HG03103 (cell line): ENCODE measurements at regions not wholly inside any gene's neighbourhood (a gene's known extent, or its start where the extent isn't known, plus 50 kb on each side); places are given as distances from the start of the nearest gene placed in this dataset.

Source experiments
- ATAC-seq: cut with Tn5 transposase; IDR thresholded peaks from one replicate; pipeline ENCODE4 v1.9.1; 2021; ENCODE audit warnings: low read depth; ENCODE audit not compliant: unreplicated experiment

GRCh38 chr10:4033341-4033896 lies 248.4 kb upstream of the KLF6 start:
- peak; percentile 79 for ATAC-seq

GRCh38 chr10:4029866-4030265 lies 244.9 kb upstream of the KLF6 start:
- no peak for ATAC-seq

- no peak for ATAC-seq
Measured at GRCh38 chr10:4028854-4029583, 244.0 kb upstream of the KLF6 start.

GRCh38 chr10:4028027-4028471 lies 243.0 kb upstream of the KLF6 start:
- no peak for ATAC-seq

- no peak for ATAC-seq
Measured at GRCh38 chr10:4025339-4025738, 240.3 kb upstream of the KLF6 start.

- no peak for ATAC-seq
Measured at GRCh38 chr10:4024516-4025245, 239.7 kb upstream of the KLF6 start.

GRCh38 chr10:4024027-4024426 lies 239.0 kb upstream of the KLF6 start:
- no peak for ATAC-seq

GRCh38 chr10:4022473-4022872 lies 237.5 kb upstream of the KLF6 start:
- ATAC-seq = no peak

- ATAC-seq = no peak
Measured at GRCh38 chr10:4020631-4021030, 235.6 kb upstream of the KLF6 start.

GRCh38 chr10:4018054-4018511 lies 233.1 kb upstream of the KLF6 start:
- ATAC-seq = no peak

- no peak for ATAC-seq
Measured at GRCh38 chr10:4017336-4017735, 232.3 kb upstream of the KLF6 start.

- no peak for ATAC-seq
Measured at GRCh38 chr10:4016214-4016740, 231.3 kb upstream of the KLF6 start.

GRCh38 chr10:4013651-4014121 lies 228.7 kb upstream of the KLF6 start:
- ATAC-seq = no peak

GRCh38 chr10:4012848-4013247 lies 227.8 kb upstream of the KLF6 start:
- ATAC-seq = no peak

GRCh38 chr10:4011136-4011812 lies 226.3 kb upstream of the KLF6 start:
- ATAC-seq = no peak

- no peak for ATAC-seq
Measured at GRCh38 chr10:4008676-4009382, 223.8 kb upstream of the KLF6 start.

GRCh38 chr10:4007771-4008170 lies 222.8 kb upstream of the KLF6 start:
- ATAC-seq = no peak

- ATAC-seq = no peak
Measured at GRCh38 chr10:4006858-4007257, 221.8 kb upstream of the KLF6 start.

- ATAC-seq = no peak
Measured at GRCh38 chr10:4006051-4006450, 221.0 kb upstream of the KLF6 start.

GRCh38 chr10:4004990-4005389 lies 220.0 kb upstream of the KLF6 start:
- ATAC-seq = no peak
